NB4 (cell line): ENCODE measurements at regions not wholly inside any gene's neighbourhood (a gene's known extent, or its start where the extent isn't known, plus 50 kb on each side); places are given as distances from the start of the nearest gene placed in this dataset.

Experiments
- DNase-seq: peaks from one replicate; pipeline ENCODE4 v3.0.0; 2010; ENCODE audit warnings: low read depth
- H3K4me3 ChIP-seq: one replicate; pipeline ENCODE4 v1.5.1; 2011; ENCODE audit warnings: mild to moderate bottlenecking, low read depth, low read length, moderate library complexity
- MYC ChIP-seq: IDR thresholded peaks from 2 replicates; pipeline ENCODE4 v1.6.1; 2011; ENCODE audit warnings: low read depth, low read length
- POLR2A ChIP-seq: IDR thresholded peaks from 2 replicates; pipeline ENCODE4 v1.6.1; 2011; ENCODE audit warnings: mild to moderate bottlenecking; ENCODE audit not compliant: insufficient read length; ENCODE audit errors: extremely low read depth
- TF ChIP-seq, protein P1 (sequence below): IDR thresholded peaks from 2 replicates; pipeline ENCODE4 v1.6.1; 2011; ENCODE audit warnings: low read depth, low read length
- TF ChIP-seq, protein P2 (sequence below): IDR thresholded peaks from one replicate; pipeline ENCODE4 v1.5.1; 2012; ENCODE audit warnings: low read depth, low read length

DNA sequence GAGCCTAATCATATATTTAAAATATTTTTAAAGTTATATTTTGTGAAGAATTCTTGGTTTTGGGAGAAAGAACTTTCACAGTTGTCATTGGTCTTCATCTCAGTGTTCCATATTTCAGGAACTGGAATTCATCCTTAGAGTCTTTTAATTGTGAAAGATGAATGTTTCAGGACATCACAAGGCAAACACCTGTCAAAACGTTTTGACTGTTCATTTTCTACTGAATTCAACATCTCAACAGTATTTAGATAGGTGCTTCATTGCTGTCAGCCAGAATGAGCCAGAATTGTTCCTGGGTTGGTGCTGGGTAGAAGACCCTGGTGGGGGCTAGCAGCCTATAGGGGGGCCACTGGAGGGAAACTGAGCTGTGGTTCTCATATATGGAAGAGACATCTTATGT is 255.1 kb upstream of the CXCR4 start:
- no peak overlapping the region for H3K4me3 ChIP-seq
- TF ChIP-seq, protein P1, sequence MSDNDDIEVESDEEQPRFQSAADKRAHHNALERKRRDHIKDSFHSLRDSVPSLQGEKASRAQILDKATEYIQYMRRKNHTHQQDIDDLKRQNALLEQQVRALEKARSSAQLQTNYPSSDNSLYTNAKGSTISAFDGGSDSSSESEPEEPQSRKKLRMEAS, result no peak
- TF ChIP-seq MYC (no peak), POLR2A (no peak)
- TF ChIP-seq, protein P2, sequence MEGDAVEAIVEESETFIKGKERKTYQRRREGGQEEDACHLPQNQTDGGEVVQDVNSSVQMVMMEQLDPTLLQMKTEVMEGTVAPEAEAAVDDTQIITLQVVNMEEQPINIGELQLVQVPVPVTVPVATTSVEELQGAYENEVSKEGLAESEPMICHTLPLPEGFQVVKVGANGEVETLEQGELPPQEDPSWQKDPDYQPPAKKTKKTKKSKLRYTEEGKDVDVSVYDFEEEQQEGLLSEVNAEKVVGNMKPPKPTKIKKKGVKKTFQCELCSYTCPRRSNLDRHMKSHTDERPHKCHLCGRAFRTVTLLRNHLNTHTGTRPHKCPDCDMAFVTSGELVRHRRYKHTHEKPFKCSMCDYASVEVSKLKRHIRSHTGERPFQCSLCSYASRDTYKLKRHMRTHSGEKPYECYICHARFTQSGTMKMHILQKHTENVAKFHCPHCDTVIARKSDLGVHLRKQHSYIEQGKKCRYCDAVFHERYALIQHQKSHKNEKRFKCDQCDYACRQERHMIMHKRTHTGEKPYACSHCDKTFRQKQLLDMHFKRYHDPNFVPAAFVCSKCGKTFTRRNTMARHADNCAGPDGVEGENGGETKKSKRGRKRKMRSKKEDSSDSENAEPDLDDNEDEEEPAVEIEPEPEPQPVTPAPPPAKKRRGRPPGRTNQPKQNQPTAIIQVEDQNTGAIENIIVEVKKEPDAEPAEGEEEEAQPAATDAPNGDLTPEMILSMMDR, result no peak
- no peak for DNase-seq

DNA sequence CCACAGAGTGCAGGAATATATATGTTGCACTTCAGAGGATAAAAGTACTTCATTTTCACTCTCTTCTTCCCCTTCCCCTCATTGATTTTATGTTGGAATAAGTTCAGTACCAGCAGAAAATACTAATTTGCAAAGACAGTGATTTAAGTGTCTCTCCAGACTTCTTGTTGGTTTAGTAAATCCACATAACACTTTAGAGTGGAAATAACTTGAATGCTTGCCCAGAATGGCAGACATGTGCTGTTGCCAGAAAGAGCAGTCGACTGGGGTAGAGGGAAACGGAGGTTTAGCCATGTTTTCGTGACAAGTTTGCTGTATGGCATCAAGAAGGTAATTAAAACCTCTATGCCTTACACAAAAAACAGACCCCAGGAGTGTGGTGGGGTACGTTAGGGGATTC is 246.0 kb upstream of the CXCR4 start:
- H3K4me3 ChIP-seq, result no peak overlapping the region
- TF ChIP-seq, protein P2, result no peak
- TF ChIP-seq POLR2A (no peak), MYC (no peak)
- TF ChIP-seq, protein P1, result no peak
- DNase-seq, result no peak

DNA sequence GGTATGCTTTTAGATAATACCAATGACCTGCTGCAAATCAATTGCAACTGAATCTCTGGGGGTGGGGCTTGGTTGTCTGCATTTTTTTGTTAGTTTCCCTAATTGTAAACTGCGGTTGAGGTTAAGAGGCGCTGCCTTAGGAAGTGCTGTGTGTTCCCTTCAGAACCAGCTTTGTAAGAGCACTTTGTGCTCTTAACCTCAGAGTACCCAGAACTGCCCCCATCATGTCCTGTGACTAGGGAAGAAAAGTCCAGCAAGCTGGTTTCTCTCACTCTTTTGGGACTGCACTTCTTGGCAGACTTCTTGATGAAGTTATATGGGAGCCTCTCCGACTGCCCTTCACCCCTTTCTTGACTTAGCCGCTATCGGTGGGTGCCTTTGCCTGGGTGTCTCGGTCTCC is 245.5 kb upstream of the CXCR4 start:
- DNase-seq, result no peak

DNA sequence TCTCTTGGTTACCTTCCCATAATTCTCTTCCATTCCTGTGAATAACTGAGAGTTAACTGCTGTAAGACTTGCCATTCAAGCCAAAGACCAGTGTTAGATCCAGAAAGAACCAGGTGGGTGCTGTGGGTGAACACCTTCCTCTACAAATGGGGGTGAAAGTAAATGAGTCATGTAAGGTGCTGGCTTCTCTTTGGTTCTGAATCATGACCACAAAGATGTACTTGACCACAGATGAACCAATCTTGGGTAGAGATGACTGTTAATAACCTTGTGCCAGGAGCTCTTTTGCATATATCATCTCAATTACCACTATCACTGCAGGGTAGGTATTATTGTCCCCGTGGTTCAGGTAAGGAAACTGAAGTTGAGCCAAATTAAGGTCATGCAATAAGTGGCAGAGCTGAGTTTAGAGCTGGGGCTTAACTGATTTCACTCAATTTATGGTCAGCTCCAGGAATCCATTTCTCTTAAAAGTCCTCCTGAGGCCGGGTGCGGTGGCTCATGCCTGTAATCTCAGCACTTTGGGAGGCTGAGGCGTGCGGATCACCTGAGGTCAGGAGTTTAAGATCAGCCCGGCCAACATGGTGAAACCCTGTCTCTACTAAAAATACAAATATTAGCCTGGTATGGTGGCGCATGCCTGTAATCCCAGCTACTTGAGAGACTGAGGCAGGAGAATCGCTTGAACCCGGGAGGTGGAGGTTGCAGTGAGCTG is 244.9 kb upstream of the CXCR4 start:
- no peak for DNase-seq
- TF ChIP-seq, protein P1, result no peak
- TF ChIP-seq POLR2A (no peak), MYC (no peak)
- TF ChIP-seq, protein P2, result no peak
- no peak overlapping the region for H3K4me3 ChIP-seq

More for the DNA sequence above, 245.5 kb upstream of the CXCR4 start:
- no peak overlapping the region for H3K4me3 ChIP-seq
- TF ChIP-seq, protein P1, result no peak
- no peak for TF ChIP-seq POLR2A
- TF ChIP-seq, protein P2, result no peak

DNA sequence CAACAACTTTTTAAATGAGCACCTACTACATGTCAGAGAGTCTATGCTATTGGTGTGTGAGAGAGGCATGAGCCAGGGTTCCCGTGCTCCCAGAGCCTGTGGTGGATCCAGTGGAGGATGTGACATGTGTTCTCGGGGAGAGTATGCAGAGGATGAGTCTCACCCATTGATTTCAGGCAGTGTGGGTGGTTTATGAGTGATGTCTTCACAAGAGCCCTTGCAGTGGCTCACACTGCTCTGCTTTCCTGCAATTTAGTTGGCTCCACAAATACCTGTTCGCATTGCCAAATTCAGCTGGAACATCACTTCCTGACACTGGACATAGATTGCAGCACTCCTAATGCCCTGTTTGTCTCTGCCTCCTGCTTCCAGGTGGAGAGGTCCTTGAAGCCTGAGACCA is 243.6 kb upstream of the CXCR4 start:
- no peak for DNase-seq
- no peak overlapping the region for H3K4me3 ChIP-seq
- TF ChIP-seq POLR2A (no peak), MYC (no peak)
- TF ChIP-seq, protein P1, result no peak
- TF ChIP-seq, protein P2, result no peak

DNA sequence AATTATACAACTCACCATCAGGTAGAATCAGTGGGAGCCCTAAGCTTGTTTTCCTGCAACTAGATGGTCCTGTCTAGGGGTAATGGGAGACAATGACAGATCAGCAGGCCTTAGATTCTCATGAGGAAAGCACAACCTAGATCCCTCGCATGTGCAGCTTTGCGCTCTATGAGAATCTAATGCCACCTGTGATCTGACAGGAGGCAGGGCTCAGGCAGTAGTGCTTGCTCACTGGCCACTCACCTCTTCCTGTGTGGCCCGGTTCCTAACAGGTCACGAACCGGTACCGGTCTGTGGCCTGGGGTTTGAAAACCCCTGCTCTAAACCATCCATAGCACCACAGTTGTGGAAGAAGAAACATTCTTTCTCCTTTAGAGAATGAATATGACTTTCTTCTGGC is 242.8 kb upstream of the CXCR4 start:
- no peak overlapping the region for H3K4me3 ChIP-seq
- no peak for TF ChIP-seq MYC
- no peak for TF ChIP-seq POLR2A
- TF ChIP-seq, protein P1, result no peak
- DNase-seq, result no peak
